Stimulated activated CD4-positive, alpha-beta T cell treated with anti-CD3 and anti-CD28 coated beads, TNF-alpha, amount 100 ng/mL, for 48 hours (primary cell): ENCODE measurements at regions not wholly inside any gene's neighbourhood (a gene's known extent, or its start where the extent isn't known, plus 50 kb on each side); places are given as distances from the start of the nearest gene placed in this dataset.
"Not testable (repeated sequence)": the region's sequence is repeated elsewhere in the genome, so short reads cannot be mapped to it uniquely, and the experiment has no call there.

Source experiments
- DNase-seq, 3 donors: peaks; one replicate each; pipeline ENCODE4 v3.0.0-alpha.2; 2020; ENCODE audit warnings: low read depth in 3 of 3

DNA sequence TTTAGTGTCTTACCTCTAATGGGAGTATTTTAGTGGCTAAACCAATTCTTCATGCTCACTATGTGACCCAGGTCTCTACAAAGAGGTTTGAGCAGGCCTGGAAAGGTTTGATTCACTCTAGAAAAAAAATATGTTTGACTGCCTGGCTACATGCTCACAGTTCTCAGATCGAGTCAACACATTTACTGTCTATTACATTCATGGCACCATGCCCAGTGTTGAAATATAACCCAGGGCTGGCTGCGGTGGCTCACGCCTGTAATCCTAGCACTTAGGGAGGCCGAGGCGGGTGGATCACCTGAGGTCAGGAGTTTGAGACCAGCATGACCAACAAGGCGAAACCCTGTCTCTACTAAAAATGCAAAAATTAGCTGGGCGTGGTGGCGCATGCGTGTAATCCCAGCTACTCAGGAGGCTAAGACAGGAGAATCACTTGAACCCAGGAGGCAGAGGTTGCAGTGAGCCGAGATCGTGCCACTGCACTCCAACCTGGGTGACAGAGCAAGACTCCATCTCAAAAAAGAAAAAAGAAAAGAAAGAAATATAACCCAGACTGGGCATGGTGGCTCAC is 543.8 kb downstream of the HAPSTR1 start:
- not testable (repeated sequence) for DNase-seq

DNA sequence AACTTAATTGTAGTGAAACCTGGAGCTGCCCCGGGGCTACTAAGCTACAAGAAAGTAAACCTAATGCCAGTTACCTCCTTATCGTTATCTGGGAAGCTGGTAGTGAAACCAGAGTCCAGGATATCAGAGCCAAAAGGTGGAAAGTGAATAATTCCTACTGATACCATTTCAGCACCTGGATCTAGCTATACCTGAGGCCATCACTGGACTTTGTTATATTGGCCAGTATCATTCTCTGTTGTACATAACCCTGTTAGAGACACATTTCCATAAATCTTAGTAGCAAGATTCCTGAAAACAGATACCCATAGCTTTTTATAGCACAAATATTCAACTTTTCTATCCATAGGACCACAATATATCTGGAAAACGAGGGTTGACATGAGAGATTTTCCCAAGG is 538.0 kb downstream of the GRIN2A start:
- DNase-seq = no peak

DNA sequence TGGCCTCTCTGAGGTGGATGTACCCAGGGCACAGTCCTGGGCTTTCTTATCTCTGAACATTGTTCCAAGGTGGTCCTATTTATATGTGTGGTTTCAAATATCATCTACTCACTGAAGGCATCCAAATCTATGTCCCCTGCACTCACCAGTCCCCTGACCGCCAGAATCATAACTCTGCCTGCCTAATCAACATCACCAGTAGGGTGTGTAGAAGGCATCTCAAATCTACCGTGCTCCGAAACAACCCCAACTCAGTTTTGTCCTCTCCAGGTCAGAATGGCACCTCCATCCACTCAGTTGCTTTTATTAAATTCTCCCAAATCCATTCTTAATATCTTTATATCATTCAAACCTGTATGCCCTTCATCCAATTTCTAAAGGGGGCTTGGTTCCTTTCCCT is 536.3 kb downstream of the GRIN2A start:
- no peak for DNase-seq

DNA sequence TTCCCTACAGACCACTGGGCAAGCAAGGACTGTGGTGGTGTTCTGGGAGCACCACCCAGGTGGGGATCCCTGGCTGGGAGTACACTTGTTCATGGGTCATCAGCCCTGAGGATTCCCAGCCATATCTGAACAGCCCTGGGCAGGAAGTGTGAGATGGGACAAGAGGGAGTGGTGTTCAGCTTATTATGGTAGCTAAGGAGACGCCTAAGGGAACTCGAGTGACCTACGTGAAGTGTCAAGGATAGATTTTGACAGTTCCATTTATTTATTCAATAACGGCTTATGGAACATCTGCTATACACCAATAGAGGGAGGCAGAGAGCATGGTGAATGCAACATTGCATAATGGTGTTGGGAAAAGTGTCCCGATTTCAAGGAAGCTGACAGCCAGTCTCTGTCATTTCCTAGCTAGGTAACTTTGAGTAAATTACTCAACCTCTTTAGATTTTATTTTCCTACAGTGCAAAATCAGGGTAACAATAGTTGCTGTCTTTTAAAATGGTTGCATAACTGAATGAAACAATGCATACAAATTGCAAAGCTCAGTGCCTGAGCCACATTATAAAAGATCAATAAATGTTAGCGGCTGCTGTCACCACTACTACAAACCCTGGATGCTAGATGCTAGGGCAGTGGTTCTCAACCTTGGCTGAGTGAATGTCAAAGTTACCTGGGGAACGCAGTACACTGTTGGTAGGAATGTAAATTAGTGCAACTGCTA is 534.1 kb downstream of the GRIN2A start:
- DNase-seq = no peak

DNA sequence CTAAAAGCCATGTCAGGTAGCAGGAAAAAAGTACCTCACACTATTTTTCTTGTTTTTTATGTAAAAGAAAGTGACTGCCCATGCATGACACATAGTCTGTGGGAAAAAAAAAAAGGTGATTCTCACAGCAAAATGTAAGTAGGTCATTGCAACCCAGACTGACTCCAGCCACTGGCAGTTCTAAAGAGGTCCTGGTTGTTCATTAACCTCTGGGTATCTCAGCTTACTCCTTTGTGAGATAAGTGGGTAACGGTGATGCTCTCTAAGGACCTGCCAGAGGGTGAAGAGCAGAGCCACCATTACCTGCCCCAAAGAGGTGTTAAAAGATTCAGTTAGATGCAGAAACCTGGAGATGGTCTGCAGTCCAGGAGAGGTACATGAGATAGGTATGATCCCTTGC is 531.9 kb downstream of the GRIN2A start:
- no peak for DNase-seq

DNA sequence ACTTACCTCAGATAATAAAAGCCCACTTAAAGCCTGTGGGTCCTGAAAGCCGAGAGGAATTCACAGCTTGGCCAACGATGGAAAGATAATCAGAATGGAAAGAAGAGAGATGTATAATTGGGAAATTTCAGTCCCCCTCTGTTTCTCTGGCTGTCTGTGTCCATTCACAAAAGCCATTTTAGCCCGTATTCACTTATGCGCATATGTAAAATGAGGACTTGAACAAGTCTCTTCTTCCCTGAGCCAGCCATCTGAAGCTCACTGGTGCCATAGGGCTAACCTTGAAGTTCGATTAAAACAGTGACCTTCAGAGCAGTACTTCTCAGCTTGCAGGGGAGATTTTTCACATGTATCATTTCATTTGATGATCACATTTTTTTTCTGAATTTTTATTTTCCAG is 527.2 kb downstream of the GRIN2A start:
- no peak for DNase-seq

DNA sequence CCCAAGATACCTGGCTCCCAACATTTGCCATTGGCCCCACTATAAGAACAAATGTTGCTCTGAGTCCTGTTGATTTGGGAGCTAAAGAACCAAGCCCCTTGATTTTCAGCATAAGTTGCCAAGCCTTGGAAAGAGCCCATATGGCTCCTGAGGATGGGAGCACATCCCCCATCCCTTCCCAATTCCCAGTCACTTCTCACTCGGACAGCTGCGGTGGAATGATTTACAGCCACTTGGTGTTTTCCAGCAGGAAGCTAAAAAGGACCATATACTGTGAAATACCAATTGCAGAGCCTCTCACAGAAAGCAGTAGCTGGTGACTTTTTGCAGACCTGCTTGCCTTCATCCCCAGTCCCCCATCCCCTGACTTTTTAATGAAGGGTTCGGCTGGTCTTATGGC is 524.6 kb downstream of the GRIN2A start:
- no peak for DNase-seq

DNA sequence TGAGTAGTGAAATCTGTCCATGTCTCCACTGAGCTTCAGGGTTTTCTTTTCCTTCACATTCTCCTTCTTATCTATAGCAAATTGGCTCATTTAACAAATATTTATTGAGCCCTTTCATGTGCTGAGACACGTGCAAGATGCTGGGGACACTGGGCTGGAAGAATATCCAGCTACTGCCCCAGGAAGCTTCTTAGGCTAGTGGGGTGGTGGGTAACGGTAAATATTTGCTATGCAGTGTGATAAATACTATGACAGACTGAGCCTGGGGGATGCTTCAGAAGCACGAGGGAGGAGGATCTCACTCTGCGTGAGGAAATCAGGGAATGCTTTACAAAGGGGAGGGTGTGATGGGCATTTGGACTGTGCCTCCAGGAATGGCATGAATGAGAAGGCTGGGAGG is 524.1 kb downstream of the GRIN2A start:
- no peak for DNase-seq

DNA sequence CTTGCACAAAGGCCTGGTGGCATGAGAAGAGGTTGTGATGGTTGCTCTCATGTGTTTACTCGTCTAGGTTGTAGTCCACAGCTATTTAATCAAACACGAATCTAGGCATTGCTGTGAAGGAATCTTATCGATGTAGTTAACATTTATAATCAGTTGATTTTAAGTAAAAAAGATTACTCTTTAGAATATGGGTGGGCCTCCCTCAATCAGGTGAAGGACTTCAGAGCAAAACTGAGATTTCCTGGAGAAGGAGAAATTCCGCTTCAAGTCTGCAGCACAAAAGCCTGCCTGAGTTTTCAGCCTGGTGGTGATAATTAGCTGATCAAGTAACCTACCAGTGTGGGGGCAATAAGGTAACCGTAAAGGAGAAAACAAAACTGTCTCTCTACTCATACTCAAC is 523.6 kb downstream of the GRIN2A start:
- DNase-seq = no peak

DNA sequence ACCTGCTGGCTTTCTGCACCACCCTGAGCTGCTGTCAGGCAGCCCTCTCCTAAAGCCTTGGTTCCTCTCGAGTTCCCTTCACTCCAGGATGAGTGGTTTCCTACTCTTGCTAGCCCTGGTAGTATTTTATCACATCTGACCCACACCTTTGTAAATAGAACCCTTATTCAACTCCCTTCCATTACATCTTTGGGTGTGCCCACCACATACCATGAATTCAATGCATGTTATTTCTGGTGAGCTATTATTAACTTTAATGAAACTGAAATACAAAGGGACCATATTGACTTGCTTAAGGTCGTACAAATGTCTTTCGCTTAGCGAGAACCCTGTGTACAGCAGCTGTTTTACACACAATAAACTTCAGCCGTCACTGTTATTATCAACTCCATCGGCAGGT is 521.3 kb downstream of the GRIN2A start:
- DNase-seq = no peak

DNA sequence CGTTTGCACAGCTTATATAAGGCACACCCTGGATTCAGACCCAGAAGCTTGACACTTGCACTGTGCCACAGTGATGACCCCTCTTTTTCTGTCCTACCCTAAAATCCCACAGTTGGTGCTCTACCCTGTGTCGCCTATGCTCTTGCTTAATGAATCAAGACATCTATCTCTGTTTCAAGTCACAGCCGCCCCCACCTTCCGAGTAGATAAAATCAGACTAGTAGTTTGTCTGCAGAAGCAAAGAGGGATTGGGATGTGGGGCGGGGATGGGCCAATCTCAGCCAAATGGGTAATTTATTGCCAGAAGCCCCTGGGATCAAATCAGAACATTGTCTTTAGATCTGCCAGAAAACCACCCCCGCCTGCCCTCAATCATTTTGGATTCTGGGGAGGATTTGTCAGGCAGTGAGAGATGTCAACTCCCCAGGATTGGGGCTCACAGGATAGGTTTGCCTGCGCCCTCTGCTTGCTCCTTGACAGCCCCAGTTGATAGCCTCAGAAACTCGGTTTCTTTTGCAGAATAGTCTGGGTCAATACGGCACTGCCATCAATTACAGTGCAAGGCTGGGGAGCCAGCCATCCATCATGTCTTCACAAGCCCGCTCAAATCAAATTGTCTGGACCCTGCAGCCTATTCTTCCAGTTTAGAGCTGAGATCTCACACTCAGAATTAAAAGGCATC is 520.8 kb downstream of the GRIN2A start:
- no peak for DNase-seq

DNA sequence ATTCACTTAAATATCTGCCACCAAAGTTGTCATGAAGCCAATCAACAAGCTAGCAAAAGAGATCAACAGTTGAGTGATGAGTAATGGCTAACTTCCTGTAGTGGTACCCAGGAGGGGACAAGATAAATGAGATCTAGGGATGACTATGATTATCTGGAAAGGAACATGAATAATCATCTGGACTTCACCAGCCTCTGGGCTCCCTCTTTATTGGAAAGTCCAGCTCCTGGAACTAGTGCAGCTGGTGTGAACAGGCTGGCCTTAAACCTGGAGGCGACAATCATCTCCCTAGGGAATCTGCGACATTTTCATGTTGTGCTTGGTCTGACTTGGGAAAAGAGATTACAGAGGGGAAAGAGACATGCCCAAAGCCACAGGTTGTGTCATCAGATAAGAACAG is 518.6 kb downstream of the GRIN2A start:
- no peak for DNase-seq

DNA sequence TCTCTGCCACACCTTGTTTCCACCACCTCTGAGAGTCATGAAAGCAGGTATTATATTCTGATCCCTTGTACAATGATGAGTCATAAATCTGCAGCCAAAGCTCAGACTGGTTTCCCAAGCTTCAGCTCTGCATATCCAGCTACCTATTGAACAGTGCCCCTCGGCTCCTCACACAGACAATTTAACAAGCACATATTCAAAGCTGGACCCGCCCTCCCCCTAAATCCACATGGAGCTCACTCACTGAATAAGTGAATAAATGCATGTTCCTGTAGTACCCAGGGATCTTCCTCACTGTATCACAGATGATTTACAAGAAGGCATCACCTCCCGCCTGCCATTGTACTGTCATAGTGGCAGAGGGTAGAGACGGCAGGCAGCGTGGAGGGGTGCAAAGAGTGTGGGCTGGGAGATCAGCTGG is 516.4 kb downstream of the GRIN2A start:
- DNase-seq = no peak

DNA sequence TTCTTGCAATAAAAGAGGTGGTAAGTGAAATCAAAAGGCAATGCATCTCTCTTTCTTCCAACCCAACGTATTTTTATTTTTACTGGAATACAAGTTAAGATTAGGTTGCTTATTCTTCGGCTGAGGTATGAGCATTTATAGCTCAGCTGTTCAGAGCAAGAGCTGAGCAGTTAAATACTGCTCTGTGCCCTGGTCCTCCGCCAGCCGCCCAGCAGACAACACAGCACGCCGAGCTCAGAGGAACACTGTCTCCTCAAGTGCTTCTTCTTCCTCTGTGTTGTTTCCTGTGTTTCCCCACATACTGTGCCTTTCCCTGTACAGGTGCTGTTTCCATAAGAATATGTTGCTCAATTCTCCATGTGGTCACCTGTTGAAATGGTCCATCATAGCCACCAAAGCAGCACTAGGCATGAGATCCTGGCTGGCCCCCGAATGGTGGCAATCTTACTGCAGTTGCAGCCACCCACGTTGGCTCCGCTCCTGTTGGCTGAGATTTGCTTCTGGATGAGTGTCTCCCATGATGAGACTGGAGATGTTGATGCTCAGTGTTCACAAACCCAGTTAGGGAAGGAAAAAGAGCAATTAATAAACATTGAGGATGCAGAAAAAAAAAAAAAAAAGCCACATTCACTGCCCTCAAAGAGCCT is 515.3 kb downstream of the GRIN2A start:
- no peak for DNase-seq

DNA sequence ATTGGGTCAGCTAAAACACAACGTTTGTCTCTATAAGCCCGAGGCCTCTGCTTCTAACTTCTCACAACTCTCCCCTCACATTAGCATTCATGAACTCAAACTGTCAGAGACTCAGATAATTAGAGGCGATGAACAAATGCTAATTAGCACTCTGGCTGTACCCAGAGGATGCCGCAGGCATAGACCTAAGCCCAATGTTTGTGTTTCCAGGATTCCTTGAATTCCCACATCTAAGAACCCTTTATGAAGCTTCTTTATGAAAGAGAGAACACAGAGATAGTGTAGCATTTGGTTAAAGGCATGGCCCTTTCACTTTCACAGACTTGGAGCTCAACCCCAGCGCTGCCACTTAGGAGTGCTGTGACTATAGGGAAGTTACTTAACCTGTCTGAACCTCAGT is 512.2 kb downstream of the GRIN2A start:
- DNase-seq = no peak

DNA sequence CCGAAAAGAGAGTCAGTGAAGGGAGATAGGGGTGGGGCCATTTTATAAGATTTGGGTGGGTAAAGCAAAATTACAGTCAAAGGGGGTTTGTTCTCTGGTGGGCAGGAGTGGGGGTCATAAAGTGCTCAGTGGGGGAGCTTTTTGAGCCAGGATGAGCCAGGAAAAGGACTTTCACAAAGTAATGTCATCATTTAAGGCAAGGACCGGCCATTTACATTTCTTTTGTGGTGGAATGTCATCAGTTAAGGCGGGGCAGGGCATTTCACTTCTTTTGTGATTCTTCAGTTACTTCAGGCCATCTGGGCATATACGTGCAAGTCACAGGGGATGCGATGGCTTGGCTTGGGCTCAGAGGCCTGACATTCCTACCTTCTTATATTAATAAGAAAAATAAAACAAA is 511.6 kb downstream of the GRIN2A start:
- DNase-seq = not testable (repeated sequence)

DNA sequence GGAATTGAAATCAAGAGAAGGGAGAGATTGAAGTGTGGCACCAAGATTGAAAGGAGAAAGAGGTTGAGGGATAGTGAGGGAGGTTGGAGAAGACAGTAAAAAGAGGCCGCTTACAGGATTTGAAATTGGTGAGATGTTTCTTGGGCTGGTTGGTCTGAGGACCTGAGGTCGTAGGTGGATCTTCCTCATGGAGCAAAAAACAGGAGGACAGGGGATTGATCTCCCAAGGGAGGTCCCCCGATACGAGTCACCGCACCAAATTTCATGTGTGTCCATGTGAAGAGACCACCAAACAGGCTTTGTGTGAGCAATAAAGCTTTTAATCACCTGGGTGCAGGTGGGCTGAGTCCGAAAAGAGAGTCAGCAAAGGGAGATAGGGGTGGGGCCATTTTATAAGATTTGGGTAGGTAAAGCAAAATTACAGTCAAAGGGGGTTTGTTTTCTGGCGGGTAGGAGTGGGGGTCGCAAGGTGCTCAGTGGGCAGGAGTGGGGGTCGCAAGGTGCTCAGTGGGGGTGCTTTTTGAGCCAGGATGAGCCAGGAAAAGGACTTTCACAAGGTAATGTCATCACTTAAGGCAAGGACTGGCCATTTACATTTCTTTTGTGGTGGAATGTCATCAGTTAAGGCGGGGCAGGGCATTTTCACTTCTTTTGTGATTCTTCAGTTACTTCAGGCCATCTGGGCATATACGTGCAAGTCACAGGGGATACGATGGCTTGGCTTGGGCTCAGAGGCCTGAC is 505.5 kb downstream of the GRIN2A start:
- DNase-seq = not testable (repeated sequence)

DNA sequence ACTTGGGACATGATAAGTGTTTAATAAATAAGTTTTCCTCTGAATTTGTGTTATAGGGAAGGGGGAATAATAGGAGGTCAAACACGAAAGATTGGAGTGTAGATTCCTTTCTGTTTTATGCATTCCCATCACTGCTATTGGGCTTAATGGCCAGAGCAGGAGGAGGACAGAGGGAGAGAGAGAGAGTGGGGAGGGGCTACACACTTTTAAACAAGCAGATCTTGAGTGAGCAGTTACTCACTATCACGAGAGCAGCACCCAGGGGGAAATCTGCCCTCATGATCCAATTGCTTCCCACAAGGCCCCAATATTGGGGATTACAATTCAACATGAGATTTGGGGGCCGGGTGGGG is 505.0 kb downstream of the GRIN2A start:
- no peak for DNase-seq

DNA sequence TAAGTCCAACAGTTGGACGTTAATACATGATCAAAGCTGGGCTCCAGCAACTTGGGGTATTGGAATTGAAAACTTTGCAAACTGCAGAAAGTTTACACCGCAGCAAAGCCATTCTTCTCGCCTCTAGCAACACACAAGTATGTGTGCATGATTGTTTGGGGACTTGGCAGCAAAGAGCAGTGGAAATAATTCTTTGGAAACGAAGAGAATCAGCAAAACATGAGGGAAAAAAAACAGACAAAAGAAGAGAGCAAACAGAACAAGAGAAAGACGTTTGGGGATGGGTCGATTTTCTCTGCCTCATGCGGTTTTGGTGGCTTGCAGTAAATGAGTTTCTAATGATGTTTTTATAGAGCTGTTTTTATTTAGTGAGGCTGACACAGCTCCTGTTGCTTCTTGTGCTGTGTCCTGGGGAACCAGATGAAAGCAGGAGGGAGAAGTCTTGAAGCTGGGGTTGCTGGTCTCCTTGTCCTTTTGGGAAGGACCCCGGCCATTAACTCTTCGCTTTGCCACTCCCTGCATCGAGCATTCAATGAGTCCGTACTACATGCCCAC is 502.9 kb downstream of the GRIN2A start:
- DNase-seq = no peak

DNA sequence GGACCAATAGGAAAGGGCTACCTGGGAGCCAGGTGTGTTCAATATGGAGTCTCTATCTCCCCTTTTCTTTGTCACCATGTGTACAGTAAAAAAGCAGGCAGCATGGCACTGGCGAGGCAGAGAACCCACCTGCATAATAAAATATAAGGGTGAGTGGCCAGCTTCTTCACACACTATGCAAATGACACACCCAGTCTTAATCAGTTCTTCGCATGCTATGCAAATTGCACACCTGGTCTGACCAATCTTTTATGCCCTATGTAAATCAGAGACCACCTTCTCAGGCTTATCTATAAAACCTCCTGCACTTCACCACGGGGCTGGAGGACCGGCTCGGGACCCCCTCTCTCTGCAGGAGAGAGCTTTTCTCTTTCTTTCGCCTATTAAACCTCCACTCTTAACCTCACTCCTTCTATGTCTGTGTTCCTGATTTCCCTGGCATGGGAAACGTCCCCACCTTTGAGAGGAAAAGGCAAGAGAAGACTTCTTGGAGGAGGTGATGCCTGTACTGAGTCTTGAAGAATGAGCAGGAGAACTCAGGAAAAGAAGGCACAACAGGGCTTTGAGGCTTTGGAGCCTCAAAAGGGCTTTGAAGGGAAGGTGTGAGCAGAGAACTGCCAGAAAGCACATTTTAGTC is 502.1 kb downstream of the GRIN2A start:
- DNase-seq = no peak

DNA sequence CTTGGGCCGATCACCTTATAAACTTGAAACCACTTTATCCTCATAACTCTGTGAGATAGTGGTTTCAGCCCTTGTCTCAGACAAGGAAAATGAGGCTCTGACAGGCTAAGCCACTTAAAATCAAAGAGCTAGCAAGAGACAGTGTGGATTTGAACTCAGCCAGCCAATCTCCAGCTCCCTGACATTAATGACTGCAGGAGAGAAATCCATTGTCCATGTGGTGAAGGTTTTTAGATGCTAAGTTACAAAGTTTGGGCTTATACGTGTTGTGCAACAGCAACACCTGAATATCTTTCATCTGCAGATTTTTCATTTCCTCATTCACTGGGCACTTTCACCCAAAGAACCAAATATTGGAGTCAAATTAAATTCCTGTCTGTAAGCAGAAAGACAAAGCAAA is 501.3 kb downstream of the GRIN2A start:
- DNase-seq = no peak
